H1 (cell line): ENCODE measurements at regions not wholly inside any gene's neighbourhood (a gene's known extent, or its start where the extent isn't known, plus 50 kb on each side); places are given as distances from the start of the nearest gene placed in this dataset.

Source experiments
- KDM5A ChIP-seq: fragments of 200-600 bp; IDR thresholded peaks from 2 replicates; pipeline ENCODE4 v1.7.1; 2012; ENCODE audit warnings: mild to moderate bottlenecking, low read length, inconsistent platforms, mixed read lengths
- RXRA ChIP-seq: IDR thresholded peaks from 2 replicates; pipeline ENCODE4 v1.6.1; 2011; ENCODE audit warnings: low read depth, mild to moderate bottlenecking, low read length, moderate library complexity; ENCODE audit not compliant: insufficient read depth
- TF ChIP-seq, protein P1 (sequence below): IDR thresholded peaks from 2 replicates; pipeline ENCODE4 v1.6.1; 2011; ENCODE audit warnings: low read depth, mild to moderate bottlenecking, low read length; ENCODE audit not compliant: insufficient read depth
- TF ChIP-seq, protein P2 (sequence below), 3 experiments: IDR thresholded peaks; 1 replicate in 2 of 3; 2 replicates in 1 of 3; pipeline versions ENCODE4 v1.5.1 to v1.6.1; 2011; ENCODE audit warnings: low read length in 3 of 3, mild to moderate bottlenecking in 3 of 3, inconsistent platforms in 2 of 3, low read depth in 1 of 3, moderate library complexity in 1 of 3; ENCODE audit not compliant: insufficient read depth in 1 of 3; ENCODE audit errors: control extremely low read depth in 1 of 3

DNA sequence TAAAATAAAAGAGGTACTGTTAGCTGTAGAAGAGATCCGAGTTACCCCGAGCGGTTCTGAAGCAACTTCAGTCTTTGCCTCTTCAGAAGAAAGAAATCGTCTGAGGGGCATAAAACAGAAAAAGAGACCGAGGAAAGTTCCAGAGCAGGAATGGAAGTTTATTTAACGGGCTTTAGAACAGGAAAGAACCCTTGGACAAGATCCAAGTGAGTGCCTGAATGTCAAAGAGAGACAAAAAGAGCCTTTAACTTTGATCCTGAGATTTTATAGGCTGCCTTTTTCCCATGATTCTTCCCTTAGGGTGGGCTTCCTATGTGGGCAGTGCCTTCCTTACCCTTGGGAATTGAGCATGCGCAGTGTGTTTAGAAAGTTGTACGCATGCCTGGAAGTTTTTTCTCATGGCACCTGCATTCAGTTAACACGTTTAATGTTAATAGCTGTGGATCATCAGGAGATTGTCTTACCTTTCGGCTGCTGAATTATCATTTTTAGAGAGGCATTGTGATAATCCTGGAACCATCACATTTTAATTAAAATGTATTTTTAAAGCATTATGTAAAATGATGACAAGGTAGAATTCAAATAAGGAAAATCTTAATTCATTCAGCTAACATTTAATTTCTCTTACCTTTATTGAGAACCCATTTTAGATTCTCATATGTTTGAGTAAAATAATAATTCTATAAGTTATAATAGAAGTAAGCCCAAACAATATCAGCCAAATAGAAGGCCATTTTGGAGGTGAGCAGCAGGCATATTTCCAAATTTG lies 269.5 kb upstream of the ZSWIM2 start (continued):
- TF ChIP-seq RXRA (no peak), KDM5A (no peak)
- TF ChIP-seq, protein P1, sequence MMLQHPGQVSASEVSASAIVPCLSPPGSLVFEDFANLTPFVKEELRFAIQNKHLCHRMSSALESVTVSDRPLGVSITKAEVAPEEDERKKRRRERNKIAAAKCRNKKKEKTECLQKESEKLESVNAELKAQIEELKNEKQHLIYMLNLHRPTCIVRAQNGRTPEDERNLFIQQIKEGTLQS = no peak
- TF ChIP-seq, protein P2, sequence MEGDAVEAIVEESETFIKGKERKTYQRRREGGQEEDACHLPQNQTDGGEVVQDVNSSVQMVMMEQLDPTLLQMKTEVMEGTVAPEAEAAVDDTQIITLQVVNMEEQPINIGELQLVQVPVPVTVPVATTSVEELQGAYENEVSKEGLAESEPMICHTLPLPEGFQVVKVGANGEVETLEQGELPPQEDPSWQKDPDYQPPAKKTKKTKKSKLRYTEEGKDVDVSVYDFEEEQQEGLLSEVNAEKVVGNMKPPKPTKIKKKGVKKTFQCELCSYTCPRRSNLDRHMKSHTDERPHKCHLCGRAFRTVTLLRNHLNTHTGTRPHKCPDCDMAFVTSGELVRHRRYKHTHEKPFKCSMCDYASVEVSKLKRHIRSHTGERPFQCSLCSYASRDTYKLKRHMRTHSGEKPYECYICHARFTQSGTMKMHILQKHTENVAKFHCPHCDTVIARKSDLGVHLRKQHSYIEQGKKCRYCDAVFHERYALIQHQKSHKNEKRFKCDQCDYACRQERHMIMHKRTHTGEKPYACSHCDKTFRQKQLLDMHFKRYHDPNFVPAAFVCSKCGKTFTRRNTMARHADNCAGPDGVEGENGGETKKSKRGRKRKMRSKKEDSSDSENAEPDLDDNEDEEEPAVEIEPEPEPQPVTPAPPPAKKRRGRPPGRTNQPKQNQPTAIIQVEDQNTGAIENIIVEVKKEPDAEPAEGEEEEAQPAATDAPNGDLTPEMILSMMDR (IDR thresholded peaks at IDR 0.05; ENCODE audit: control extremely low read depth in 1 of 3, insufficient read depth in 1 of 3, low read depth in 1 of 3, low read length in 3 of 3) = no peak
